Keratinocyte (primary cell): ENCODE measurements at regions not wholly inside any gene's neighbourhood (a gene's known extent, or its start where the extent isn't known, plus 50 kb on each side); places are given as distances from the start of the nearest gene placed in this dataset.

Experiments
- DNase-seq: peaks from one replicate; pipeline ENCODE4 v3.0.0-alpha.2; 2011; ENCODE audit warnings: low read depth, missing footprints, low spot score
- FAIRE-seq: peaks from 2 replicates; lab custom pipeline; 2011; peaks lifted over from hg19 to GRCh38; lab: Jason Lieb, UNC
- H2AFZ ChIP-seq: 2 replicates; pipeline ENCODE4 v1.6.0; 2012; ENCODE audit warnings: low read length, control low read depth, inconsistent platforms; ENCODE audit not compliant: control insufficient read depth
- H3K27ac ChIP-seq: 2 replicates; pipeline ENCODE4 v1.5.1; 2011; ENCODE audit warnings: low read length; ENCODE audit not compliant: control insufficient read depth, insufficient read depth
- H3K27me3 ChIP-seq: 3 replicates; pipeline ENCODE4 v1.6.0; 2011; ENCODE audit warnings: low read length; ENCODE audit not compliant: control insufficient read depth, insufficient read depth; ENCODE audit errors: extremely low read depth
- H3K36me3 ChIP-seq, 2 experiments: 2 replicates in 1 of 2; 3 replicates in 1 of 2; pipeline ENCODE4 v1.5.1; 2011; ENCODE audit warnings: low read length in 2 of 2, mild to moderate bottlenecking in 1 of 2; ENCODE audit not compliant: control insufficient read depth in 2 of 2, insufficient read depth in 2 of 2; ENCODE audit errors: extremely low read depth in 1 of 2
- H3K4me1 ChIP-seq: 3 replicates; pipeline ENCODE4 v1.5.1; 2011; ENCODE audit warnings: low read length; ENCODE audit not compliant: control insufficient read depth, insufficient read depth; ENCODE audit errors: extremely low read depth
- H3K4me2 ChIP-seq: 3 replicates; pipeline ENCODE4 v1.6.0; 2011; ENCODE audit warnings: low read depth, low read length; ENCODE audit not compliant: control insufficient read depth, insufficient read depth; ENCODE audit errors: extremely low read depth
- H3K4me3 ChIP-seq, 3 experiments: fragments of 200-600 bp in 1 of 3; sonication (generic) in 1 of 3; 2 replicates in 2 of 3; 3 replicates in 1 of 3; pipeline ENCODE4 v1.5.1; 2011 to 2016; ENCODE audit warnings: low read length in 3 of 3, mild to moderate bottlenecking in 3 of 3, control low read depth in 2 of 3, inconsistent platforms in 1 of 3, low read depth in 1 of 3, mixed read lengths in 1 of 3, mixed run types in 1 of 3, moderate library complexity in 1 of 3; ENCODE audit not compliant: control insufficient read depth in 2 of 3, insufficient read depth in 2 of 3; ENCODE audit errors: extremely low read depth in 1 of 3
- H3K79me2 ChIP-seq: 2 replicates; pipeline ENCODE4 v1.6.0; 2012; ENCODE audit warnings: low read length; ENCODE audit not compliant: control insufficient read depth, insufficient read depth
- H3K9ac ChIP-seq: 3 replicates; pipeline ENCODE4 v1.6.0; 2011; ENCODE audit warnings: low read length; ENCODE audit not compliant: control insufficient read depth, insufficient read depth; ENCODE audit errors: extremely low read depth
- H3K9me1 ChIP-seq: 3 replicates; pipeline ENCODE4 v1.6.0; 2011; ENCODE audit warnings: low read length; ENCODE audit not compliant: control insufficient read depth, insufficient read depth; ENCODE audit errors: extremely low read depth
- H3K9me3 ChIP-seq: 2 replicates; pipeline ENCODE4 v1.5.1; 2012; ENCODE audit warnings: low read depth, low read length; ENCODE audit not compliant: control insufficient read depth
- H4K20me1 ChIP-seq: 3 replicates; pipeline ENCODE4 v1.6.0; 2011; ENCODE audit warnings: low read length; ENCODE audit not compliant: control insufficient read depth, insufficient read depth; ENCODE audit errors: extremely low read depth
- EZH2 ChIP-seq: IDR thresholded peaks from one replicate; pipeline ENCODE4 v1.6.1; 2012; ENCODE audit warnings: inconsistent platforms, mild to moderate bottlenecking, low read length, moderate library complexity
- dilution Hi-C: fragments of 300-500 bp; cut with MboI; formaldehyde crosslinking; loops from one replicate; pipeline ENCODE4 v1.7.0; 2020; ENCODE audit warnings: low sequenced_read_pairs; ENCODE audit not compliant: extremely low pct_ligation_motif_present
- TF ChIP-seq, protein P1 (sequence below), 3 experiments: IDR thresholded peaks in 1 of 3; conservative IDR thresholded peaks in 1 of 3; optimal IDR thresholded peaks in 1 of 3; 2 replicates in 2 of 3; 3 replicates in 1 of 3; pipeline versions ENCODE3 to v1.5.1; 2011; ENCODE audit warnings: low read length in 3 of 3, mild to moderate bottlenecking in 3 of 3, moderate library complexity in 2 of 3, control low read depth in 1 of 3, inconsistent platforms in 1 of 3; ENCODE audit not compliant: insufficient read depth in 2 of 3; ENCODE audit errors: extremely low read depth in 1 of 3

DNA sequence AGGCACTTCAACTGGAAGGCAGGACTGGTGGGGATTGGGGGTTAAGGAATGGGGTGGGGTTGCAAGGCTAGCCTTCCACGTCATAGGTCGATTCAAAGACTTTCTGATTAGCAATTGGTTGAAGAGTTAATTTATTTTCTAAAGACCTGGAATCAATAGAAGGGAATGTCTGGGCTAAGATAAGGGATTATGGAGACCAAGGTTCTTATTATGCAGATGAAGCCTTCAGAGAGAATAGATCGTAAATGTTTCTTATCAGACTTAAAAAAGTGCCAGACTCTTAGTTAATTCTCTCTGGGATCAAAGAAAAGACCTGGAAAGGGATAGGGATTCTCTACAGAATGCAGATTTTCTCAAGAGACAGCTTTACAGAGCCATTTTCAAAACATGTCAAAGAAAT lies 368.0 kb upstream of the DLGAP1 start:
- no peaks in the 10 kb centered on the region for H3K79me2 ChIP-seq
- H3K4me3 ChIP-seq = no peak overlapping the region
- no peaks in the 10 kb centered on the region for H3K36me3 ChIP-seq
- H3K4me1 ChIP-seq = no peaks in the 10 kb centered on the region
- TF ChIP-seq, protein P1, sequence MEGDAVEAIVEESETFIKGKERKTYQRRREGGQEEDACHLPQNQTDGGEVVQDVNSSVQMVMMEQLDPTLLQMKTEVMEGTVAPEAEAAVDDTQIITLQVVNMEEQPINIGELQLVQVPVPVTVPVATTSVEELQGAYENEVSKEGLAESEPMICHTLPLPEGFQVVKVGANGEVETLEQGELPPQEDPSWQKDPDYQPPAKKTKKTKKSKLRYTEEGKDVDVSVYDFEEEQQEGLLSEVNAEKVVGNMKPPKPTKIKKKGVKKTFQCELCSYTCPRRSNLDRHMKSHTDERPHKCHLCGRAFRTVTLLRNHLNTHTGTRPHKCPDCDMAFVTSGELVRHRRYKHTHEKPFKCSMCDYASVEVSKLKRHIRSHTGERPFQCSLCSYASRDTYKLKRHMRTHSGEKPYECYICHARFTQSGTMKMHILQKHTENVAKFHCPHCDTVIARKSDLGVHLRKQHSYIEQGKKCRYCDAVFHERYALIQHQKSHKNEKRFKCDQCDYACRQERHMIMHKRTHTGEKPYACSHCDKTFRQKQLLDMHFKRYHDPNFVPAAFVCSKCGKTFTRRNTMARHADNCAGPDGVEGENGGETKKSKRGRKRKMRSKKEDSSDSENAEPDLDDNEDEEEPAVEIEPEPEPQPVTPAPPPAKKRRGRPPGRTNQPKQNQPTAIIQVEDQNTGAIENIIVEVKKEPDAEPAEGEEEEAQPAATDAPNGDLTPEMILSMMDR (optimal IDR thresholded peaks at IDR 0.05 in 1 of 3, IDR thresholded peaks at IDR 0.05 in 1 of 3, conservative IDR thresholded peaks at IDR 0.05 in 1 of 3; ENCODE audit: extremely low read depth in 1 of 3, insufficient read depth in 2 of 3, low read length in 3 of 3) = no peak
- no peak for TF ChIP-seq EZH2
- no peaks in the 10 kb centered on the region for H3K27me3 ChIP-seq
- H3K4me2 ChIP-seq = no peak overlapping the region
- DNase-seq (no peak), FAIRE-seq (no peak)
- dilution Hi-C loops = no loop called here
- no peaks in the 10 kb centered on the region for H3K9me3 ChIP-seq
- no peaks in the 10 kb centered on the region for H3K9me1 ChIP-seq
- no peak overlapping the region for H3K9ac ChIP-seq
- H3K27ac ChIP-seq = no peak overlapping the region
- H4K20me1 ChIP-seq = no peaks in the 10 kb centered on the region
- no peak overlapping the region for H2AFZ ChIP-seq

DNA sequence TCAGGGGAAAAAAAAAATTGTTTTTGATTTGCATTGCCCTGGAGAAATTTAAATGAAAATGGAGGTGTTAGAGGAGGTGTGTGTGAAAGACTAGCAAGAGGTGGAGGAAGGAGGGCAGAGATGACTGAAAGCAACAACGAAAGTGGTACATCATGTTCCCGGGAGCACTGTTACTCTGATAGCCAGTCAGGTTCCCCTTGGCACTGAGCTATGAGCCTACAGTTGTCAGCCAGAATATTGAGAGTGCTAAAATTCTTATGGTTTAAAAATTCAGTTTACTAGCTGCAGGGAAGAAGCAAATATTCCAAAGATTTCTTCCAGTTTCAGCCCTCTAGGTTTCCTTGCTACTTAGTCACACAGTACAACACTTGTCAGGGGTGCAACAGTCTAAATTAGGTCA lies 366.7 kb upstream of the DLGAP1 start:
- H3K36me3 ChIP-seq = no peaks in the 10 kb centered on the region
- H4K20me1 ChIP-seq = no peaks in the 10 kb centered on the region
- H3K9me3 ChIP-seq = no peaks in the 10 kb centered on the region
- H3K79me2 ChIP-seq = no peaks in the 10 kb centered on the region
- DNase-seq = no peak
- H3K4me2 ChIP-seq = no peak overlapping the region
- no peak overlapping the region for H3K4me3 ChIP-seq
- H2AFZ ChIP-seq = no peak overlapping the region
- TF ChIP-seq, protein P1 (optimal IDR thresholded peaks at IDR 0.05 in 1 of 3, IDR thresholded peaks at IDR 0.05 in 1 of 3, conservative IDR thresholded peaks at IDR 0.05 in 1 of 3; ENCODE audit: extremely low read depth in 1 of 3, insufficient read depth in 2 of 3, low read length in 3 of 3) = no peak
- TF ChIP-seq EZH2 = no peak
- H3K9ac ChIP-seq = no peak overlapping the region
- H3K4me1 ChIP-seq = no peaks in the 10 kb centered on the region
- no peaks in the 10 kb centered on the region for H3K27me3 ChIP-seq
- FAIRE-seq = no peak
- dilution Hi-C loops = no loop called here
- no peaks in the 10 kb centered on the region for H3K9me1 ChIP-seq
- H3K27ac ChIP-seq = no peak overlapping the region
